ENCODE measurements at regions not wholly inside any gene's neighbourhood (a gene's known extent, or its start where the extent isn't known, plus 50 kb on each side); places are given as distances from the start of the nearest gene placed in this dataset.

- FAIRE-seq (no peak), DNase-seq (ENCODE audit: low read depth, low spot score) (no peak)
- H3K27ac ChIP-seq (ENCODE audit: control insufficient read depth, insufficient read depth, low read length): no peak overlapping the region
- H3K4me1 ChIP-seq (ENCODE audit: control insufficient read depth, extremely low read depth, insufficient read depth, low read length): no peaks in the 10 kb centered on the region
- no peak overlapping the region for H3K4me2 ChIP-seq (ENCODE audit: control insufficient read depth, extremely low read depth, insufficient read depth, low read depth, low read length)
- no peaks in the 10 kb centered on the region for H3K79me2 ChIP-seq (ENCODE audit: control insufficient read depth, insufficient read depth, low read length)
- dilution Hi-C loops (cut with MboI; ENCODE audit: extremely low pct_ligation_motif_present, low sequenced_read_pairs): no loop called here
- H3K9me3 ChIP-seq (ENCODE audit: control insufficient read depth, low read depth, low read length): no peaks in the 10 kb centered on the region
- H3K9ac ChIP-seq (ENCODE audit: control insufficient read depth, extremely low read depth, insufficient read depth, low read length): no peak overlapping the region
- no peaks in the 10 kb centered on the region for H4K20me1 ChIP-seq (ENCODE audit: control insufficient read depth, extremely low read depth, insufficient read depth, low read length)
- no peaks in the 10 kb centered on the region for H3K9me1 ChIP-seq (ENCODE audit: control insufficient read depth, extremely low read depth, insufficient read depth, low read length)
- H3K27me3 ChIP-seq (ENCODE audit: control insufficient read depth, extremely low read depth, insufficient read depth, low read length): no peaks in the 10 kb centered on the region
- H3K4me3 ChIP-seq (ENCODE audit: control insufficient read depth in 2 of 3, extremely low read depth in 1 of 3, insufficient read depth in 2 of 3, low read depth in 1 of 3, low read length in 3 of 3): no peak overlapping the region
- H3K36me3 ChIP-seq (ENCODE audit: control insufficient read depth in 2 of 2, extremely low read depth in 1 of 2, insufficient read depth in 2 of 2, low read length in 2 of 2): no peaks in the 10 kb centered on the region
- H2AFZ ChIP-seq (ENCODE audit: control insufficient read depth, low read length): no peak overlapping the region
- TF ChIP-seq EZH2 (IDR thresholded peaks at IDR 0.05; ENCODE audit: low read length) (no peak), CTCF (optimal IDR thresholded peaks at IDR 0.05 in 1 of 3, IDR thresholded peaks at IDR 0.05 in 1 of 3, conservative IDR thresholded peaks at IDR 0.05 in 1 of 3; ENCODE audit: extremely low read depth in 1 of 3, insufficient read depth in 2 of 3, low read length in 3 of 3) (no peak)
Measured at GRCh38 chr6:21907291-21907690, 313.7 kb downstream of the SOX4 start.

- no peaks in the 10 kb centered on the region for H3K79me2 ChIP-seq (ENCODE audit: control insufficient read depth, insufficient read depth, low read length)
- no peak overlapping the region for H3K9ac ChIP-seq (ENCODE audit: control insufficient read depth, extremely low read depth, insufficient read depth, low read length)
- FAIRE-seq (no peak), DNase-seq (ENCODE audit: low read depth, low spot score) (no peak)
- no peaks in the 10 kb centered on the region for H3K4me1 ChIP-seq (ENCODE audit: control insufficient read depth, extremely low read depth, insufficient read depth, low read length)
- H2AFZ ChIP-seq (ENCODE audit: control insufficient read depth, low read length): no peak overlapping the region
- H3K27me3 ChIP-seq (ENCODE audit: control insufficient read depth, extremely low read depth, insufficient read depth, low read length): no peaks in the 10 kb centered on the region
- H3K9me1 ChIP-seq (ENCODE audit: control insufficient read depth, extremely low read depth, insufficient read depth, low read length): no peaks in the 10 kb centered on the region
- no peak overlapping the region for H3K4me2 ChIP-seq (ENCODE audit: control insufficient read depth, extremely low read depth, insufficient read depth, low read depth, low read length)
- H3K9me3 ChIP-seq (ENCODE audit: control insufficient read depth, low read depth, low read length): no peaks in the 10 kb centered on the region
- dilution Hi-C loops (cut with MboI; ENCODE audit: extremely low pct_ligation_motif_present, low sequenced_read_pairs): no loop called here
- no peak for TF ChIP-seq CTCF (optimal IDR thresholded peaks at IDR 0.05 in 1 of 3, IDR thresholded peaks at IDR 0.05 in 1 of 3, conservative IDR thresholded peaks at IDR 0.05 in 1 of 3; ENCODE audit: extremely low read depth in 1 of 3, insufficient read depth in 2 of 3, low read length in 3 of 3)
- TF ChIP-seq EZH2 (IDR thresholded peaks at IDR 0.05; ENCODE audit: low read length): no peak
- no peaks in the 10 kb centered on the region for H4K20me1 ChIP-seq (ENCODE audit: control insufficient read depth, extremely low read depth, insufficient read depth, low read length)
- no peaks in the 10 kb centered on the region for H3K36me3 ChIP-seq (ENCODE audit: control insufficient read depth in 2 of 2, extremely low read depth in 1 of 2, insufficient read depth in 2 of 2, low read length in 2 of 2)
- no peak overlapping the region for H3K4me3 ChIP-seq (ENCODE audit: control insufficient read depth in 2 of 3, extremely low read depth in 1 of 3, insufficient read depth in 2 of 3, low read depth in 1 of 3, low read length in 3 of 3)
- no peak overlapping the region for H3K27ac ChIP-seq (ENCODE audit: control insufficient read depth, insufficient read depth, low read length)
Measured at GRCh38 chr6:21908161-21908848, 314.8 kb downstream of the SOX4 start.

Measured in keratinocyte (primary cell).